ENCODE measurements at regions not wholly inside any gene's neighbourhood (a gene's known extent, or its start where the extent isn't known, plus 50 kb on each side); places are given as distances from the start of the nearest gene placed in this dataset.

DNA sequence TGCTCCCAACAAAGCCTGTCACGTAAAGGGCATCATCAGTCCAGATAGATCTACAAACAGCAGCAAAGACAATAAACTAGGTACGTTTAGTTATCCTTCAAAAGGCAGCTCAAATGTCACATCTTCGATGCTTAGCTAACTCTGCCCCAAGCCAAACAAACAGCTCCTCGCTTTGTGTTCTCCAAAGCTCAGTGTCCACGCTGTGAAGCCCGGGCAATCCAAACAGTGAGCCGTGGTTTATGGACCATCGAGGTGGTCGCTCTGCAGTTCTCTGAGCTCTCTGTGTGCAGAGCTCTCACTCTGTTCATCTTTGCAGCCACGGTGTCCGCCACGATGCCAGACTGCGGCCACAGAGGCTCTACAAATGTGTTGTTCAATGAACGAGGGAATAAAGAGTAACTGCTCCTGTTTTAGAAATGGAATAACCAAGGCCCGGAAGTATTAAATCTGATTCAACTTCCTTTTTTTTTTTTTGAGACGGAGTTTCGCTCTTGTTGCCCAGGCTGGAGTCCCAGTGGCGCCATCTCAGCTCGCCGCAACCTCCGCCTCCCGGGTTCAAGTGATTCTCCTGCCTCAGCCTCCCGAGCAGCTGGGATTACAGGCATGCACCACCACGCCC, 117.2 kb upstream of the FAM174B start:
- FAIRE-seq (no peak), DNase-seq (ENCODE audit: low read depth, low spot score) (no peak), ATAC-seq (no peak)
- SMC1A ChIA-PET (ENCODE audit: uncharacterized antibody, unreplicated experiment): no interaction called here
- CTCF ChIA-PET: no interaction called here
- POLR2A ChIA-PET: interaction anchor here (0.7 kb wide), 1 partner anchor 127 kb away, joined by 3 read pairs; no protein-coding TSS in a partner anchor
- Histone ChIP-seq H2AFZ (ENCODE audit: control insufficient read depth, low read depth, low read length) (no peak overlapping the region), H3K4me2 (ENCODE audit: control insufficient read depth, insufficient read depth) (no peak overlapping the region), H3K4me1 (ENCODE audit: control insufficient read depth, insufficient read depth, low read length) (no peaks in the 10 kb centered on the region), H3K36me3 (ENCODE audit: control insufficient read depth in 2 of 2, insufficient read depth in 2 of 2, low read length in 1 of 2) (no peaks in the 10 kb centered on the region), H3K4me3 (no peak overlapping the region), H3K27ac (ENCODE audit: control insufficient read depth, insufficient read depth) (no peak overlapping the region), H3K27me3 (replicated peaks in 1 of 2; ENCODE audit: control insufficient read depth in 2 of 2, insufficient read depth in 2 of 2, low read length in 1 of 2) (no peaks in the 10 kb centered on the region), H3K79me2 (ENCODE audit: control insufficient read depth, insufficient read depth, low read length) (no peaks in the 10 kb centered on the region), H3K9me3 (replicated peaks; ENCODE audit: control insufficient read depth, insufficient read depth, low read length) (no peaks in the 10 kb centered on the region), H4K20me1 (ENCODE audit: control insufficient read depth, insufficient read depth) (no peaks in the 10 kb centered on the region), H3K9ac (ENCODE audit: control insufficient read depth, insufficient read depth, low read length) (no peak overlapping the region)
- no TSS peak for BruUV-seq (replicated peaks)
- no peak for TF ChIP-seq MYC (IDR thresholded peaks at IDR 0.05; ENCODE audit: insufficient read depth, insufficient read length, insufficient replicate concordance, low read length, severe bottlenecking)
- TF ChIP-seq TCF7 (IDR thresholded peaks at IDR 0.05; ENCODE audit: borderline replicate concordance): no peak
- TF ChIP-seq, protein P1, sequence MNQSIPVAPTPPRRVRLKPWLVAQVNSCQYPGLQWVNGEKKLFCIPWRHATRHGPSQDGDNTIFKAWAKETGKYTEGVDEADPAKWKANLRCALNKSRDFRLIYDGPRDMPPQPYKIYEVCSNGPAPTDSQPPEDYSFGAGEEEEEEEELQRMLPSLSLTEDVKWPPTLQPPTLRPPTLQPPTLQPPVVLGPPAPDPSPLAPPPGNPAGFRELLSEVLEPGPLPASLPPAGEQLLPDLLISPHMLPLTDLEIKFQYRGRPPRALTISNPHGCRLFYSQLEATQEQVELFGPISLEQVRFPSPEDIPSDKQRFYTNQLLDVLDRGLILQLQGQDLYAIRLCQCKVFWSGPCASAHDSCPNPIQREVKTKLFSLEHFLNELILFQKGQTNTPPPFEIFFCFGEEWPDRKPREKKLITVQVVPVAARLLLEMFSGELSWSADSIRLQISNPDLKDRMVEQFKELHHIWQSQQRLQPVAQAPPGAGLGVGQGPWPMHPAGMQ (IDR thresholded peaks at IDR 0.05; ENCODE audit: borderline replicate concordance): no peak
- no peak for TF ChIP-seq SREBF2 (IDR thresholded peaks at IDR 0.05; ENCODE audit: low read length)
- TF ChIP-seq SMAD1 (IDR thresholded peaks at IDR 0.05; ENCODE audit: low read depth, partially characterized antibody): no peak
- TF ChIP-seq MXI1 (IDR thresholded peaks at IDR 0.05; ENCODE audit: low read depth, low read length): no peak
- no peak for TF ChIP-seq ZBED1 (IDR thresholded peaks at IDR 0.05; ENCODE audit: borderline replicate concordance)
- no peak for TF ChIP-seq NFYB (IDR thresholded peaks at IDR 0.05; ENCODE audit: insufficient read depth, low read depth, low read length)
- no peak for TF ChIP-seq ZNF207 (IDR thresholded peaks at IDR 0.05; ENCODE audit: borderline replicate concordance)
- no peak for TF ChIP-seq DPF2 (IDR thresholded peaks at IDR 0.05)
- TF ChIP-seq CHD1 (IDR thresholded peaks at IDR 0.05; ENCODE audit: low read depth, low read length): no peak
- in situ Hi-C loops (cut with MboI): no loop called here
- intact Hi-C loops (cut with micrococcal nuclease; ENCODE audit: unreplicated experiment): no loop called here
- RAD21 ChIA-PET (ENCODE audit: unreplicated experiment): no interaction called here
- WGBS (ENCODE audit: insufficient coverage, insufficient replicate concordance, low lambda C conversion rate, missing lambda C conversion rate): 74% methylated on average over 21 of the region's 24 CpGs
